NCI-H1092 treated with DMSO at 0.1 percent for 48 hours (cell line): ENCODE measurements at regions not wholly inside any gene's neighbourhood (a gene's known extent, or its start where the extent isn't known, plus 50 kb on each side); places are given as distances from the start of the nearest gene placed in this dataset.
A peak's percentile ranks its signal among the peaks of the same experiment; 100 is the strongest.
"Not testable (repeated sequence)": the region's sequence is repeated elsewhere in the genome, so short reads cannot be mapped to it uniquely, and the experiment has no call there.

Experiments used
- DNase-seq: peaks from one replicate; lab custom pipeline; 2025; lab: John Stamatoyannopoulos, UW

- DNase-seq = no peak
Measured at GRCh38 chr6:40685862-40686261, 98.7 kb upstream of the LRFN2 start.

DNA sequence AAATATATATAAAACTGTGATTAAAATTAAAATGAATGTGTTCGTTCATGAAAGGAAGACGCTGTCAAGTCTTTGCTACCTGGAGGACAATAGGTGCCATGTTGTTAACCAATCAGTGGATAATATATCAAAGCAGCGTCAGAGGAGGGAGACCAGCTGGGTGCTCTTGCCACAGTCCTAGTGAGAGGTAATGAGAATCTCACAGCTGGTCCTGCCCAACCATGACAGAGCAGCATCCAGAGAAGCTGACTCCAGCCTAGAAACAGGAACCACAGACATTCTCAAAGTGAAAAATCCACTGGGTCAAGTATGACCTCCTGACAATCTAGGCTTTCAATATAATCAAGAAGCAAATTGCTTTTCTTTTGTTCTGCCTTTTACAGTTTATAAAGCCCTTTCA is 94.5 kb upstream of the LRFN2 start:
- no peak for DNase-seq

- no peak for DNase-seq
Measured at GRCh38 chr6:40678941-40679340, 91.8 kb upstream of the LRFN2 start.

GRCh38 chr6:40674170-40674569 is 87.0 kb upstream of the LRFN2 start:
- DNase-seq = peak; percentile 26

GRCh38 chr6:40672087-40672486 is 84.9 kb upstream of the LRFN2 start:
- DNase-seq = peak; percentile 95

DNA sequence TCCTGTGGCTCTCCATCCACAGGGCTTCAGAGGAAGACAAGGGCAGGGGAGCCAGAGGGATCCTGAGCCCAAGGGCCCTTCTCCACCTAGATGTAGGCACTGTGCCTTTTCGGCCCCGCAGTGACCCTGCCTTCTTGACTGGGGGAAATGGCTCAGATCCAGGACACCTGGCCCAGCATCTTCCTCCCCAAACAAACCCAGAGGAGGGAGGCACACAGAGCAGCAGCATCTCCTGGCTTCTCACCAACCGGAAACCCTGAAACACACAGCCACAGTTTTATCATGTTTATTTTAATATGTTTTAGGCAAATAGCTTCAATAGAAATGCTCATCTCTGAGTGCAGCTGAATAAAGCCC is 84.5 kb upstream of the LRFN2 start:
- DNase-seq = peak; percentile 95

- peak; percentile 87 for DNase-seq
Measured at GRCh38 chr6:40671001-40671693, 84.0 kb upstream of the LRFN2 start.

DNA sequence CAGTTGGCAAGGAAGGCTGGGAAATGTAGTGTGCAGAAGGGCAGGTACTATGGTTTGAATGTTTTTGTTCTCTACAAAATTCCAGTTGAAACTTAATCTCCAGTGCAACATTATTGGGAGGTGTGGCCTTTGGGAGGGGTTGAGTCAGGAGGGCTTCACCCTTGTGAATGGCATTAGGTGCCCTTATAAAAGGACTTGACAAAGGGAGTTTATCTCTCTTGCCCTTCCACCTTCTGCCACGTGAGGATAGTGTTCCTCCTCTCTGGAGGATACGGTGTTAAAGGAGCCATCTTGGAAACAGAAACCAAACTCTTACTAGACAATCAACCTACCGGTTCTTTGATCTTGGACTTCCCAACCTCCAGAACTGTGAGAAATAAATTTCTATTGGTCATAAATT is 82.2 kb upstream of the LRFN2 start:
- DNase-seq = no peak

DNA sequence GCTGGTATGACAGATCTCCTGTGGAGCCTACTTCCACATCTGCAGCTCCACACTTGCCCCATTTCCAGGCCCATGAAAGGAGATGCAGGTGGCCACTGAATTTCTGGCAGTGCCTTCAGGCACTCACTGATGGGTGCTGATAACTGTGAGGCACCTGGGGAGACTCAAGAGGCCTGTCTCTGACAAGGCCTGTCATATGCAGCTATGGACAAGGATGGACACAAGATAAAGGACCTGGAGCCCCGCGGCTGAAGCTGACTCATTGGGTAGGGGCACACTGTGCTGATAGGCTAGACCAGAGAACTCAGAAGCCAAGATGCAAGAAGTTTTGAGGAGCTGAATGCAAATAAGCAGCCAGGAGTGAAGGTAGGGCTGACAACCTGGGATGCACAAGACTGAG is 81.0 kb upstream of the LRFN2 start:
- DNase-seq = no peak

DNA sequence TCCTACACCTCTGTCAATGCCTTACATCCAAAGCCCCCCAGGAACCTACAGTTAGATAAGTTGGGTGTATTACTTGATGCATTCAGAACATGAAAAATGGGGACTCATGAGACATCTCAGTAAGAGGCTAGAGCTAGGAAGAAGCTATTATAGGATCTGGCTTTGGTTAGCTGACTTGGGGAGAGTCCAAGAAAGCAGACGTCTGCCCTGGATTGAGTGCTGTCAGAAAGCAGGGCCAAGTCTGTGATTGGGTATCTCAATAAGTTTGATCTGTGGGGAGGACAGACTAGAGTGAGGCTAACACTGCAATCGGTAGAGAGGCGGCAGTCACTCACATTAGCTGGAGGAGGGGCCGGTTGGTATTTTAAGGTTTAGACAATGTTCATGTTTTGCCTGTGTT is 79.4 kb upstream of the LRFN2 start:
- DNase-seq = no peak

- DNase-seq = no peak
Measured at GRCh38 chr6:40661726-40662125, 74.6 kb upstream of the LRFN2 start.

GRCh38 chr6:40656772-40657171 is 69.6 kb upstream of the LRFN2 start:
- DNase-seq = not testable (repeated sequence)

- DNase-seq = no peak
Measured at GRCh38 chr6:40654828-40655227, 67.7 kb upstream of the LRFN2 start.

DNA sequence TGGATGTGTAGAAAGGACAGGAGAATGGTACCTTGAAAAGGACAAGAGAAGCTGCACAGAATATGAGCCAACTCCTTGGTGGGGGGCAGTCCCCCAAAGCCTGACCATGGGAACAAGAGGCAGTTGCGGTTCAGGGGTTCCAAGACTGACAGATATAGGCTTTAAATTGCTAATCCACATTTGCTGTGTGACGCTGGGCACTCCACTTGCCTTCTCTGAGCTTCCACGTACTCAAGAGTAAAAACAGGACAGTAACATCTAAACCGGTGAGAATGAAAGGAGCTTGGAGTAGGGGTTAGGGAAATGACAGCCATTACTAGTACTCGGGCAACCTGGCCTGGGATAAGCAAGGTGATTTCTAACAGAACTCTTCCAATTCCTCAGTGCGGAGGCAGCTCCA is 57.9 kb upstream of the LRFN2 start:
- DNase-seq = no peak

DNA sequence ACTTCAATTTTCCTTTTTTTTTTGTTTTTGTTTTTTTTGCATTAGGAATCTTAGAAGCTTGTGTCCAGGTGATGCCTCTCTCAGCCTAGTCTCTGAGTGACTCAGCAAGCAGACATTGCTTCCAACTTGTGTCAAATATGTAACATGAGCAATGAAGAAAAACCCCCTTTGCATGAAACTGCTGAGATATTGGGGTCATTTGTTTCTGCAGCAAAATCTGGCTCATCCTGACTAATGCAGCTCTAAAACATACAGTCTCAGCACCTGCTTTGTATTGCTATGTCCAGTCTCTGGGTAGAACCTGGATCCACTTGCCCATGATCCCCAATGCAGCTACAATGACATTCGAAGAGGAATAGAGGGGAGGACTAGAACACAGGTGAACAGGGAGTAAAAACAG is 55.7 kb upstream of the LRFN2 start:
- no peak for DNase-seq

- no peak for DNase-seq
Measured at GRCh38 chr6:40642190-40642589, 55.0 kb upstream of the LRFN2 start.

DNA sequence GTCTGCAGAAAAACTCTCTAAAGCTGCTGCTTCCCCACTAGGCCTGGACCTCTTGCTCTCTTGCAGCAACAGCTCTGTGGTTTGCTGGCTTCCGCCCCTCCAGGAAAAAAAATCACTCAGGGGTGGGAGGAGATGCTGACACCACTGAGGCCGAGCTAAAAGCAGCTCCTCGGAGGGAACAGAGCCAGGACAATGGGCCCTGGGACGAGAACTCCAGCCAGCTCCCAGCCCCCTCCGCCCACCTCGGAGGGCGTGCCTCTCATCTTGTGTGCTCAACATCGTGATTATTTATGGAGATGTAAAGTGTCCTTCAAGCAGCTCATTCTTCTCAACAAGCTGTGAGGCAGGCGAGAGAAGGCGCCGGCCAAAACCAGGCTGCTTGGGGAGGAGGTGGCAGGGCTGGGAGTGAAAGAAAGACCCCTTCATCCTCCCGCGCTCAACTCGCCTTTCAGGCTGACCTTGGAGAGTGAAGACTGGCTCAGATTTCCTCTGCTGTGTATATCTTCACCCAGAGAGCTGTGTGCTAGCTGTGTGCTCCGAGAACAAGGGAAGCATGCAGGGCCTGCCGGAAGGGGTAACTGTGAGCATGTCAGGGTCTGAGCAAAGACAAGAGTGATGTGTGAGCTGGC is 53.5 kb upstream of the LRFN2 start:
- DNase-seq = no peak
